ENCODE measurements at regions not wholly inside any gene's neighbourhood (a gene's known extent, or its start where the extent isn't known, plus 50 kb on each side); places are given as distances from the start of the nearest gene placed in this dataset.
A peak's percentile ranks its signal among the peaks of the same experiment; 100 is the strongest.

DNA sequence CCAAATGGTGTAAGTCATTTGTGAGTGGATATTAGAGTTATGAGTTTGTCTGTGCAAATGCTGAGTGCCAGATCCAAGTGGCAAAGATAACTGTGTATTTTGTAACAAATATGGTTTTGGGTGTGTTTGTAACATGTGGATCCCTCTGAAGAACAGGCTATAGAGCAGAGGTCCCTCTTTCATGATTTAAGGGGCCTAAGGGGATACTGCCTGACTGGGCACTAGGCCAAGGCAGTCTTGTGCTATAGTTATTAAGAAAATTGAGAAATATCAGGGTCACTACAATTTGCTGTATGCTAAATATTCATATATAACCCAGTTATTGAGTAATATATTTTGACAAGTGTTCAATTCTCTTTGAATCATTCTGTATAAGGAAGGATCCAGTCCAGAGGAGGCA lies 555.6 kb upstream of the RGMA start:
- DNase-seq: no peak
- H3K4me3 ChIP-seq (ENCODE audit: insufficient read depth, low read depth, low read length): no peak overlapping the region
- no peaks in the 10 kb centered on the region for H3K36me3 ChIP-seq (replicated peaks; ENCODE audit: control insufficient read depth, insufficient read depth, low read length)
- no peaks in the 10 kb centered on the region for H3K27me3 ChIP-seq (ENCODE audit: control insufficient read depth, insufficient read depth, low read length)

DNA sequence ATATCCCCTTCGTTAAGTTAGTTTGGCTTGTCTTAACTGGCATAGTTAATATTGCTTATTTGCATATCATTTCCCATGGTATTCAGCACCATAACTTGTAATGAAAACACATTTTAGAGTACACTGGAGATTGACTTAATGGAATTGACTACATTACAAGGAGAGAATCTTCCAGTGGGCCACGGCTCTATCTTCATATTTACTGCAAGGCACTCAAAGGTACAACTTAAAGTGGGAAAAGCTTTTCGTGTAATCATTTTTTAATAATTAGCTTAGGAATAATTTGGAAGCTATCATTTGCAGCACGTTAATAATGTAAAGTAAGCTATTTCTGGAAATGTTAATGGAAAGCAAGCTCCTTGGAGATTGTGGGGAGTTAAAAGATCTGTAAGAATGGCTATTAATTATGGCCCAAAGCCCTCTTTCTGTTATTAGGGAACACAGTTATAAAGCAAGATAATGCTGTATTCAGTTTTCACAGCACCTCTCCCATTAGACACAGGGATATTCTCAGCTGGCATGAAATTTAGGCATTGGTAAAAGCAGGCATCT lies 551.5 kb upstream of the RGMA start:
- Histone ChIP-seq H3K27me3 (ENCODE audit: control insufficient read depth, insufficient read depth, low read length) (no peaks in the 10 kb centered on the region), H3K4me3 (ENCODE audit: insufficient read depth, low read depth, low read length) (no peak overlapping the region), H3K36me3 (replicated peaks; ENCODE audit: control insufficient read depth, insufficient read depth, low read length) (no peaks in the 10 kb centered on the region)
- DNase-seq: no peak

DNA sequence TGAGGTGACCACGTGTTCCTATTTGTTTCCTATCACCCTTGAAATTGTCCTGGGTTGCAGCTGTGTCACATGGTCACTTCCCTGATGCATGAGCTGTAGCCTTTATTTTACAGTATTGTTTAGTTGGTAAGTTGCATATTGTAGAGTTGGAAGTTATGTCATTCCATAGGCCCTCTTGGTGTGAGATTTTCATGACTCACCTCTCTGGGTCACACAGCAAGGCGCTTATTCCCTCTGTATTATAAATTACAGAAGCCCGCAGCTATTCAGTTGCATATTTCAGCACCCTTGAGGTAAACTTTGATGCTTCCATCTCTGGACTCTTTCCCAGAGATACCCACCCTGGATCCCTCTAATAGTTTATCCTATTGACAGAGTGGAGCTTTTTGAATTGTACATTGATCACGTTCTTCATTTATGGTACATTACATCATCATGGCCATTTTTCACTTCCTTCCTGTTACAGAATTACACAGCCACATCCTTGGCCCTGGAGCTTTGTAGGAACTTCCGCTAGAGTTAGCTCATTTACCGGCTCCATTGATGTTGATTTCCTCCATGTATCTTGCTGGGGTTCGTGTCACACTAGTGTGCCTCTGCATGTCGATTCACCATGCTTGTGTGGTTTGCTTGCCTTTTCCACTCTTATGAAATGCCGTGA lies 543.1 kb upstream of the RGMA start:
- Histone ChIP-seq H3K36me3 (replicated peaks; ENCODE audit: control insufficient read depth, insufficient read depth, low read length) (no peaks in the 10 kb centered on the region), H3K4me3 (ENCODE audit: insufficient read depth, low read depth, low read length) (no peak overlapping the region), H3K27me3 (ENCODE audit: control insufficient read depth, insufficient read depth, low read length) (no peaks in the 10 kb centered on the region)
- DNase-seq: no peak

DNA sequence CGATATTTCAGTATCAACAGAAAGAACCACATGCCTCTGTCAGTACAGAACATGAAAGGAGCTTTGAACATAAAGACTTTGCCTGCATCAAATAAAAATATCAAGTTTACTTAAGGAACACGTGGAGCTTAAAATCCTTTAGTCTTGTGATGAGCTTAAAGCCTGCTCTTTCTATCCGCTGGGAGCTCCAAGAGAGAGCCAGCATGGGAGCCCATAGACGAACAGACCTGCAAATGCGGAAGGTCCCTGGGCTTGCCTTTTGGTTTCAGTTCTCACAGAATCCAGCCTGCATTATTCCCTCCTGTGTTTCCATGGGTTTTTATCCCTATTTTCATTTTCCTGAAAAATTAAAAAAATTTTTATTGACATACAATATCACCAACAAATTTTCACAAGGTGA lies 530.6 kb upstream of the RGMA start:
- peak; percentile 10 for DNase-seq
- Histone ChIP-seq H3K27me3 (ENCODE audit: control insufficient read depth, insufficient read depth, low read length) (no peaks in the 10 kb centered on the region), H3K4me3 (ENCODE audit: insufficient read depth, low read depth, low read length) (no peak overlapping the region), H3K36me3 (replicated peaks; ENCODE audit: control insufficient read depth, insufficient read depth, low read length) (no peaks in the 10 kb centered on the region)

DNA sequence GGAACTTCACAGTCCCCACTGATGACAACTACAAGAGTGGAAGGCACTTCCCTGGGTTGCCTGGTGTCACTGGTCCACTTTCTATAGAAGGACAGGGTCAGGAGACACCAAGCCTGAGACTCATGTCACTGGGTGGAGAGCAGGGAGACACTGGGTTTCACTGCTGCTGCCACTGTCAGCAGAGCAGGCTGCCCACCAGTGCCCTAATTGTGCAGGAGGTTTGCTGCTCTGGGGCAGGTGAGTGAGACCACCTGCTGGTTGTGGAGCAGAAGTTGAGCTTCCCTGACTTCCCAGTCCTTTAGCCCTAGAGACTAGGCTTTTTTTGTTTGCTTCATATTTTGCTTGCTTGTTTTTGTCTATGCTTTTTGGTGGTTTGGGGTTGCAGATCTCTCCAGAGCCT lies 528.4 kb upstream of the RGMA start:
- Histone ChIP-seq H3K27me3 (ENCODE audit: control insufficient read depth, insufficient read depth, low read length) (no peaks in the 10 kb centered on the region), H3K36me3 (replicated peaks; ENCODE audit: control insufficient read depth, insufficient read depth, low read length) (no peaks in the 10 kb centered on the region), H3K4me3 (ENCODE audit: insufficient read depth, low read depth, low read length) (no peak overlapping the region)
- no peak for DNase-seq

DNA sequence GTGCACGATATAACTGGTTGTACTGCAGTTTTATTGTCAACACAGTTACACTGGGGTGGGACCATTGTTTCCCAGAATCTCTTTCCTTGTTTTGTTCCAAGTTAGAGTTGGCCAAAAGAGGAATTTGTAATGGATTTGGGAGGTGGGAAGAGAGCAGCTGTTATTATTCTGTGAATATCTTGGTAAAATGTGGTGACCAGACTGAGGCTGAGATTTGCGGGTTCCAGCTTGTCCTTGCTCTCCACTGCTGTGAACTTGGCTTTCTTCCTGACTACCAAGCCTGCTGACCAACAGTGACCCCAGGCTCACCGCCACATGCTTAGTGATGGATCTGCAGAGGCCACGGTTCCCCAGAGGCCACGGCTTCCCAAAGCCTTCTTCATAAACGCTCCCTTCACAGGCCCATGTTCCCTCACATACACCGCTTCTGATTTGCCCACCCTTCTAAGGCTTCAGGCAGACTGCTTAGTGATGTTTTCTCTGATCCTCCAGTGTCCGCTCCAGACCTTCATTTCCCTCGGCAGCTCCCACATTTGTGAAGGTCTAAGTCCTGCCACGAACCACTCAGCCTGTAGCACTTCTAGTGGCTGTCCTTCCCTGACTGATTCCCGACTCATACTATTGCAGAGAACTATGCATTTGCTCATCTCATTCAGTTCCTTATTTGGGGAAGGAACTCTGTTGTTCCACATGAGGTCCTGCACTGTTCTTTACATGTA lies 525.5 kb upstream of the RGMA start:
- H3K27me3 ChIP-seq (ENCODE audit: control insufficient read depth, insufficient read depth, low read length): no peaks in the 10 kb centered on the region
- H3K4me3 ChIP-seq (ENCODE audit: insufficient read depth, low read depth, low read length): no peak overlapping the region
- no peaks in the 10 kb centered on the region for H3K36me3 ChIP-seq (replicated peaks; ENCODE audit: control insufficient read depth, insufficient read depth, low read length)
- DNase-seq: no peak

DNA sequence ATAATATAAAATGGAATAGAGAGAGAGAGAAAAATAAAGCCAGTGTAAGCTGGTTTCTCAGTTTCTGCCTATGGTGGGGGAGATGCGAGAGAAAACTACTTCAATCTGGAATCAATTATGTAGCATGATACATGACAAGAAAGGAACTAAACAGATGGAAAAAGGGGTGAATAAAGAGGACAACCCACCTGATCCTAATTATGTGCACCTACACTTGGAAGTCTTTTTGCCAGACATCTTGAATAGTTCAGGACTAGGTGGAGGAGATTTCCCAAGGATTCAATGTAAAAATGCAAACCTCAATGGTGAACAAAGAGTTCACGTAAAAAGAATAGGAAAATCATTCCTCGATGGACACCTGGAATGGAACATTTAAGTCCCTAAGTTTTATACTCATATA lies 524.4 kb upstream of the RGMA start:
- no peak for DNase-seq
- H3K27me3 ChIP-seq (ENCODE audit: control insufficient read depth, insufficient read depth, low read length): no peaks in the 10 kb centered on the region
- H3K36me3 ChIP-seq (replicated peaks; ENCODE audit: control insufficient read depth, insufficient read depth, low read length): no peaks in the 10 kb centered on the region
- H3K4me3 ChIP-seq (ENCODE audit: insufficient read depth, low read depth, low read length): no peak overlapping the region

DNA sequence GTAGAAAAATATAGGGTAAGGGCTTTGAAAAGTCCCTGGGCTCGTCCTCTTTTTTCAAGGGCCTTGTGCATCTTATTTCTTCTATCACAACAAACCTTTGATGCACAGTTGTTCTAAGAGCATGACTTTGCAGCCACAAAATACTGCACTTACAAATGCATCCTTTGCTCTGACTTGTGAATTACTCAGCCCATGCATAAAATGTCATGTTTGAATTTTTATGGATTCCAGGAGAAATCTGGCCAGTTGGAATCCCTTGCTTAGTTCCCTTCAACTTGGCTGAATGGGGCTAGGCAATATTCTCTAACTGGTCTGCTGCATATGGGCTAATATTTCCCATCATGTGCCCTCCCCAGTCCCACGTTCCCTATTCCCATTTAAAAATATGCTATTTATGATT lies 523.9 kb upstream of the RGMA start:
- H3K36me3 ChIP-seq (replicated peaks; ENCODE audit: control insufficient read depth, insufficient read depth, low read length): no peaks in the 10 kb centered on the region
- DNase-seq: no peak

DNA sequence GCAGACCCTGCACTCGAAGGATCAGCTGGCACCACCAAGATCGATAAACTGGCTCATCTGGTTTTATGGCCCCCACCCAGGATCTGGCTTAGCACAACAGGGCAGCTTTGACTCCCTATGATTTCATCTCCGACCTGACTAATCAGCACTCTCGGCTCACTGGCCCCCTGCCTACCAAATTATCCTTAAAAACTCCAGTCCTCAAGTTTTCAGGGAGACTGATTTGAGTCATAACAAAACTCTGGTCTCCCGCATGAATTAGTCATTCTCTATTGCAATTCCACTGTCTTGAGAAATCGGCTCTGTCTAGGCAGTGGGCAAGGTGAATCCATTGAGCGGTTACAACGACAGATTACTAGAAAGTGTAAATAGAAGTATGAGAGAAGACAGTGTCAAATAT lies 521.9 kb upstream of the RGMA start:
- no peaks in the 10 kb centered on the region for H3K27me3 ChIP-seq (ENCODE audit: control insufficient read depth, insufficient read depth, low read length)
- DNase-seq: no peak
- no peak overlapping the region for H3K4me3 ChIP-seq (ENCODE audit: insufficient read depth, low read depth, low read length)
- no peaks in the 10 kb centered on the region for H3K36me3 ChIP-seq (replicated peaks; ENCODE audit: control insufficient read depth, insufficient read depth, low read length)

More for the DNA sequence above, 523.9 kb upstream of the RGMA start:
- no peak overlapping the region for H3K4me3 ChIP-seq (ENCODE audit: insufficient read depth, low read depth, low read length)
- H3K27me3 ChIP-seq (ENCODE audit: control insufficient read depth, insufficient read depth, low read length): no peaks in the 10 kb centered on the region

DNA sequence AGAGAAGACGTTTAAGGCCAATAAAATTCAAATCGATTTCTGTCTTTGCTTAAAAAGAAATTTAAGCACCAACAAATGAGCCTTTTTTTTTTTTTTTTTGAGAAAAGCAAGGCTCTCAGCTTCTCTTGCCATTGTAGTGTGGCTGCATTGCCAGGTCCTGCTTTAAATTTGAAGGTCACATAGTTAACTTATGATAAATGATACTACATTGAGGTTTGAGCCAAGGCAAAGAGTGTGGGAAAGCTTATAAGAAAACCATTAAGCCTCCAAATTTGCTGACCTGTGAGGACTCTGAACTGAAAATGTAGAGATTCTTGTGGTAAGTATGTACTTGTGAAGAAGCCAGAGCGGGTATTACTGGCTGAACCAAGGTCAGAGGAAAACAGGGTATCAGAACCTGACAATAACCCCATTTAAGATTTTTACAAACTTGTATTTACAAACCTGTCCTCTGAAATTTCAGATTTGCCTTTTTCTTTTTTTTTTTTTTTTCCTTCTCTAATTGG lies 519.7 kb upstream of the RGMA start:
- DNase-seq: no peak
- Histone ChIP-seq H3K4me3 (ENCODE audit: insufficient read depth, low read depth, low read length) (no peak overlapping the region), H3K36me3 (replicated peaks; ENCODE audit: control insufficient read depth, insufficient read depth, low read length) (no peaks in the 10 kb centered on the region), H3K27me3 (ENCODE audit: control insufficient read depth, insufficient read depth, low read length) (no peaks in the 10 kb centered on the region)

DNA sequence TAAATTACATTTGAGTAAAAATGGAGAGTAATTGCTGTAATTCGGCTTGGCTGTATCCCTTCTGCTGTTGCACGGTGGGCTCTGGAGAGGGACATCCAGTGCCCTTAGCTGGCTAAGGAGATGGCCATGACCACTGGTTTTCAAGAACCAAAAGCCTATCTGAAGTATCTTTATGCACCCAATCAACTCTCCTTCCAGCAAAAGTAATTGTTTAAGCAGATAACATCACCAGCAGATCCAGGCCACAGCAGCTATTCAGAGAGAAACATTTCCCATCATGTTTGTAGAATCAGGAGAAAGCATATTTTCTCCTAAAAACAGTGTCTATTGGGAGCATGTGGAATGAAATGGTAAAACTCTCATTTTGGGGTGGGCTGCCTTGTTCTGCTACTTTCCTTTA lies 514.5 kb upstream of the RGMA start:
- H3K27me3 ChIP-seq (ENCODE audit: control insufficient read depth, insufficient read depth, low read length): no peaks in the 10 kb centered on the region
- H3K4me3 ChIP-seq (ENCODE audit: insufficient read depth, low read depth, low read length): no peak overlapping the region
- H3K36me3 ChIP-seq (replicated peaks; ENCODE audit: control insufficient read depth, insufficient read depth, low read length): no peaks in the 10 kb centered on the region
- no peak for DNase-seq

DNA sequence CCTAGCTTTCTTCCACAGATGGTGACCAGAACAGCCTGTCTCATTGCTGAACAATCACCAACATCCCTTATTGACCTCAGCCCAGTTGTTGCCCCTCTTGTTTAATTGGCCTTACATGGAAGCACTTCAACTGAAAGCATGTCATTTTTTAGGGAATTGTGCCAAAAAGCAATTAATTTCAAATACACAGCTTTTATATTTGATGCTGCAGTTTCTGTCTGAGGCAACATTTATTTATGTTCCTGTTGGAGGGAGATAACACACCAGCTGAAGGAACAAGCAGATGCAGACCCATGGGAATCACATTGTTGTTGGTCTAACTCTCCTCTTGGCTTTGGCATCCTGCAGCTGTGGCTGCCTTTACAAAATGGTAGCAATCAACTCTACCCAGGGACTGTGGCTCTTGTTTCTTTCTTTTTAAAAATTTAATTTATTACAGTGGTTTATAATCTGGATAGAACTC lies 498.1 kb upstream of the RGMA start:
- H3K4me3 ChIP-seq (ENCODE audit: insufficient read depth, low read depth, low read length): no peak overlapping the region
- H3K27me3 ChIP-seq (ENCODE audit: control insufficient read depth, insufficient read depth, low read length): no peaks in the 10 kb centered on the region
- H3K36me3 ChIP-seq (replicated peaks; ENCODE audit: control insufficient read depth, insufficient read depth, low read length): no peaks in the 10 kb centered on the region
- no peak for DNase-seq

DNA sequence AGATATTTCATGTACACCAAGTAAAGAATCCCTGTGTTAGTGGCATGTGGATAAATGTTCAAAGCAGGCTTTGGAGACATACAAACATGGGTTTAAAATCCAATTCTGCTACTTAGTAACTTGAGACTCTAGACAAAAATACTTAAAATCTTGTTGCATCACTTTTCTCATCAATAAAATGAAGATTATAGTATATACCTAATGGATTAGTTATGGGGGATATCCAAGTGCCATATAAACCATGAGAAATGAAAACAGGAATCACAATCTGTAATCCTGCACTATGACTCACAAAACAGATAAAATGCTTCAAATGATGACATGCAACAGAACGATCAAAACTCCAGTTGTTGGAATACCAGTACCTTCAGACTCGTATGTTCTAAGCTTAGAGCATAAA lies 496.0 kb upstream of the RGMA start:
- no peaks in the 10 kb centered on the region for H3K27me3 ChIP-seq (ENCODE audit: control insufficient read depth, insufficient read depth, low read length)
- no peaks in the 10 kb centered on the region for H3K36me3 ChIP-seq (replicated peaks; ENCODE audit: control insufficient read depth, insufficient read depth, low read length)
- H3K4me3 ChIP-seq (ENCODE audit: insufficient read depth, low read depth, low read length): no peak overlapping the region
- no peak for DNase-seq

DNA sequence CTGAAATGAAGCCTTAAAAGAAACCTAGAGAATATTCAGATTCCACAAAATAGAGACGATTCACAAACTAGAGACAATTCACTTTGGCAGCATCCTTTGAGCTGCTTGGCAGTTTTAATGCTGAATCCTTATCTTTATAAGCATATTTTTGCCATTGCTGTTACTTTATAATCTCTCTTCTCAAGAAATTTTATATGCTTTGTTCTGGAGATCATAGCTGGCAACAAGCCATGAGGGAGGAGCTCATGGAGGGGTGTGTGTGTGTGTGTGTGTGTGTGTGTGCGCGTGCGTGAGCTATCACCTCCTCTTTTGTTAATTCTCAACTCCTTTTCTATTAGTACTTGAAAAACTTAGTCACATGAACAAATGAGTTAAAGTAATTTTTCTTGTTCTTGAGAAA lies 495.0 kb upstream of the RGMA start:
- H3K4me3 ChIP-seq (ENCODE audit: insufficient read depth, low read depth, low read length): no peak overlapping the region
- H3K27me3 ChIP-seq (ENCODE audit: control insufficient read depth, insufficient read depth, low read length): no peaks in the 10 kb centered on the region
- DNase-seq: no peak
- H3K36me3 ChIP-seq (replicated peaks; ENCODE audit: control insufficient read depth, insufficient read depth, low read length): no peaks in the 10 kb centered on the region

DNA sequence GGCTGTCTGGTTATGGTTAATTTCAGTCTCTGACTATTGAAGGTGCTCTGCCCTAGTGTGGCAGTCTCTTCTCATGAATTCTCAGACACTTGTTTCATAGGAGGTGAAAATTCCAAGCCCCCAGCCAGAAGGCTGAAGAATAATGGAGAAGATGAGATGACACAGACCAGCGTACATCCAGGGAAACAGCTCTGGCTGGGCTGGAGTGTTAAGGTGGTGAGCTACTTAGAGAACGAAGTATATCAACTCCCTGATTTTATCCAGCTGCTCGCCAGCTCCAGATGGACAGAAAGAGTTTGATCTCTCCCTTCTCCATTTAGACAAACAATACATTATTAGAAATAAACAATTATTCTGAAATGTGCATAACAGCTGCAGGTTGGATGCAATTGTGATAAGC lies 494.5 kb upstream of the RGMA start:
- H3K27me3 ChIP-seq (ENCODE audit: control insufficient read depth, insufficient read depth, low read length): no peaks in the 10 kb centered on the region
- H3K36me3 ChIP-seq (replicated peaks; ENCODE audit: control insufficient read depth, insufficient read depth, low read length): no peaks in the 10 kb centered on the region
- no peak for DNase-seq
- no peak overlapping the region for H3K4me3 ChIP-seq (ENCODE audit: insufficient read depth, low read depth, low read length)

Measured in H7 (cell line).